ENCODE measurements at regions not wholly inside any gene's neighbourhood (a gene's known extent, or its start where the extent isn't known, plus 50 kb on each side); places are given as distances from the start of the nearest gene placed in this dataset.
"Not testable (repeated sequence)": the region's sequence is repeated elsewhere in the genome, so short reads cannot be mapped to it uniquely, and the experiment has no call there.

DNA sequence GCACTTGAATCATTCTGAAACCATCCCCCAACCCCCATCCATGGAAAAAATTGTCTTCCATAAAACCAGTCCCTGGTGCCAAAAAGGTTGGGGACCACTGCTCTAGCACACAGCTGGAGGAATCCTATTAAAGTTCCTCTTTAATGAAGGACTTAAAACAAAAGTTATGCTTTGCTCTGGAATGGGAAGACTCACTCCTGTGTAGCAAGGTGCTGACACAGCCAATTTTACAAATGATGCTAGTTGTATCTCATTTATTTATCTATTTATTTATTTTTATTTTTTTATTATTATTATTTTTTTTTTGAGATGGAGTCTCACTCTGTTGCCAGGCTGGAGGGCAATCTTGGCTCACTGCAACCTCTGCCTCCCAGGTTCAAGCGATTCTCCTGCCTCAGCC, 58.9 kb upstream of the NDUFV2 start:
- Histone ChIP-seq H3K4me1 (ENCODE audit: control insufficient read depth in 5 of 5, insufficient read depth in 5 of 5, low read length in 5 of 5) (no peaks in the 10 kb centered on the region), H3K36me3 (ENCODE audit: control insufficient read depth in 5 of 5, insufficient read depth in 5 of 5, low read length in 5 of 5) (no peaks in the 10 kb centered on the region), H3K4me3 (ENCODE audit: low read depth in 1 of 5, low read length in 5 of 5) (no peak overlapping the region), H3K27ac (ENCODE audit: low read depth, low read length) (no peak overlapping the region), H3K27me3 (ENCODE audit: control insufficient read depth in 5 of 5, insufficient read depth in 4 of 5, low read length in 5 of 5) (no peaks in the 10 kb centered on the region), H3K9ac (ENCODE audit: low read length in 5 of 5) (no peak overlapping the region), H3K9me3 (ENCODE audit: control insufficient read depth in 5 of 5, low read length in 5 of 5) (no peaks in the 10 kb centered on the region)

DNA sequence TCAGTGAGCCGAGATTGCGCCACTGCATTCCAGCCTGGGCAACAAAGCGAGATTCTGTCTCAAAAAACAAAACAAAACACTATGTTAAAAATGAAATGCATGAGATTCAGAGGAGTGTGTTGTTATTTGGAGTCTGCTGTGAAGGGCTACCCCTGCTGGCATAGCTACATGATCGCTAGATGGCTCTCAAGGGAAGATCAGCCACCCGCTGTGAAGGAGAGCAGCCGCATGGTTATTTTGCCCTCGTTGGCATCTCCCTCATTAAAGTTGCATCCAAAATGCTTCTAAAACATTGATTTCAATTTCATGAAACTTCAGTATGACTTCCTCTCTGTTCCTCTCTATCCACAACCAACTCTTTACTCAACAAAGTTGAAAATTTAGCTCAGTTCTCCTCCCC, 54.8 kb upstream of the NDUFV2 start:
- Histone ChIP-seq H3K9me3 (ENCODE audit: control insufficient read depth in 5 of 5, low read length in 5 of 5) (peaks cover 0 to 5% (median 2%) of the 10 kb centered on the region in 5 donors), H3K4me1 (ENCODE audit: control insufficient read depth in 5 of 5, insufficient read depth in 5 of 5, low read length in 5 of 5) (no peaks in the 10 kb centered on the region), H3K27ac (ENCODE audit: low read depth, low read length) (no peak overlapping the region), H3K36me3 (ENCODE audit: control insufficient read depth in 5 of 5, insufficient read depth in 5 of 5, low read length in 5 of 5) (no peaks in the 10 kb centered on the region), H3K9ac (ENCODE audit: low read length in 5 of 5) (no peak overlapping the region), H3K4me3 (ENCODE audit: low read depth in 1 of 5, low read length in 5 of 5) (no peak overlapping the region), H3K27me3 (ENCODE audit: control insufficient read depth in 5 of 5, insufficient read depth in 4 of 5, low read length in 5 of 5) (no peaks in the 10 kb centered on the region)

DNA sequence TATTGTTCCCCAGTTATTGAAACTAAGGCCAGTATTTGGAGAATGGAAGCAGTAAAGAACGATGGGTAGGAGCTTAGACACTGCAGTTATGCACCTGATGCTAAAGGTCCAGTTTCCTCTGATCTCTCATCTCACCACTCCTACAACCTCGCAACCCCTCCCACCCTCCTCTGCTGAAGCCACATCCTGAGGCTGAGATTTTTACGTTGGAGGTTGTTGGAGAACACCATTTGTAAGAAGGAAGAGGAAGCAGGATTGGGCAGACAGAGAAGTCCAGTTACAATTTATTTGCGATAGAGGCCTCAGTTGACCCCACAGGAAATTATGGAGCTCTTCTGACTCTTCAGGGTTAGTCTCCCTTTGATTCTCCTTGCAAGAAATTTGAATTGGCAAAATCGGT, 54.3 kb upstream of the NDUFV2 start:
- Histone ChIP-seq H3K4me3 (ENCODE audit: low read depth in 1 of 5, low read length in 5 of 5) (no peak overlapping the region), H3K27me3 (ENCODE audit: control insufficient read depth in 5 of 5, insufficient read depth in 4 of 5, low read length in 5 of 5) (no peaks in the 10 kb centered on the region), H3K9ac (ENCODE audit: low read length in 5 of 5) (no peak overlapping the region), H3K4me1 (ENCODE audit: control insufficient read depth in 5 of 5, insufficient read depth in 5 of 5, low read length in 5 of 5) (no peaks in the 10 kb centered on the region), H3K27ac (ENCODE audit: low read depth, low read length) (no peak overlapping the region), H3K9me3 (ENCODE audit: control insufficient read depth in 5 of 5, low read length in 5 of 5) (peaks cover 0 to 8% (median 5%) of the 10 kb centered on the region in 5 donors), H3K36me3 (ENCODE audit: control insufficient read depth in 5 of 5, insufficient read depth in 5 of 5, low read length in 5 of 5) (no peaks in the 10 kb centered on the region)

DNA sequence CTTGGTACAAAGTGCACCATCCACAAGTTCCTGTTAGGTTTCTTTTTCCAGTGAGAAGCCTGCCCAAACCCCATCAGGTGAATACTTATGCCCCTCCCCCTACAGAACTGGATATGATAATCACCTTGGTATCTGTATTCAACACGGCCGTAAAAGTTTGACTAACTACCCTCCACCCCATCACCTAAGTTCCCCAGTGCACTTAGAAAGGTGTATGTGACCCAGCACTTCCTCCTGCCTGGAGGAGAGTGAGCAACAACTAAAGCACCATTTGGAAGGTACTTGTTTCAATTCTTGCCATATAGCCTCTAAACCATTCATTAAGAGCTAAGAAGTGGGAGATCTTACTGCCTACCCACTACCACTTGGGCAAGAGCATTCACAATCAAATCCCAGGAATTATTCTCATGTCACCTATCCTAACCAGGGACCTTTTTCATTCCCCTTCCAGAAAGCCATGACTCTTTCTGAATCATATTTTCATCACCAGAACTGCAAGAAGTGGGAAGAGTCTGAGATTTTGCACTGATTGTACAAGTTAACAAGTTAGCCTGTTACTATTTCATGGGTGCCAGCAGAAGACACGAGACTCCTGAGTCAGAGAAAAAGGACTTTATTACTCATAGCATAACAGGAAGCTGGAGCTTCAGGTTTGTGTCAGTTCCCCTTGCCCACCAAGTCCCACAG, 53.5 kb upstream of the NDUFV2 start:
- no peak overlapping the region for H3K27ac ChIP-seq (ENCODE audit: low read depth, low read length)
- peaks cover 0 to 8% (median 5%) of the 10 kb centered on the region in 5 donors for H3K9me3 ChIP-seq (ENCODE audit: control insufficient read depth in 5 of 5, low read length in 5 of 5)
- no peaks in the 10 kb centered on the region for H3K4me1 ChIP-seq (ENCODE audit: control insufficient read depth in 5 of 5, insufficient read depth in 5 of 5, low read length in 5 of 5)
- no peaks in the 10 kb centered on the region for H3K27me3 ChIP-seq (ENCODE audit: control insufficient read depth in 5 of 5, insufficient read depth in 4 of 5, low read length in 5 of 5)
- H3K4me3 ChIP-seq (ENCODE audit: low read depth in 1 of 5, low read length in 5 of 5), result no peak overlapping the region
- H3K36me3 ChIP-seq (ENCODE audit: control insufficient read depth in 5 of 5, insufficient read depth in 5 of 5, low read length in 5 of 5), result no peaks in the 10 kb centered on the region
- no peak overlapping the region for H3K9ac ChIP-seq (ENCODE audit: low read length in 5 of 5)

DNA sequence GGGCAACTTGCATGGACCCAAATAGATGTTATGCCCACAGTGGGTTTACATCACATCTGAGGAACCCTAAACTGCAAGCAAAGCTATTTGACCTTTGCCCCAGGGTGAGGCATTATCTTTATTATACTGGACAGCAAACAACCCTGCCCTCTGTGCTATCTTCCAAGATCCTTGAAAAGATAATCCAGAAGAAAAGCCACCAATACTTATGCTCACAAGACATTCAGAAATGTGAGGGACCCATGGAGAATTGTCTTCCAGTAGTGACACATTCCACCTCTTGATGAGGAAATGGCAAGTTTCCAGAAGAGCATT, 53.0 kb upstream of the NDUFV2 start:
- H3K27me3 ChIP-seq (ENCODE audit: control insufficient read depth in 5 of 5, insufficient read depth in 4 of 5, low read length in 5 of 5), result no peaks in the 10 kb centered on the region
- no peak overlapping the region for H3K4me3 ChIP-seq (ENCODE audit: low read depth in 1 of 5, low read length in 5 of 5)
- H3K4me1 ChIP-seq (ENCODE audit: control insufficient read depth in 5 of 5, insufficient read depth in 5 of 5, low read length in 5 of 5), result no peaks in the 10 kb centered on the region
- H3K9ac ChIP-seq (ENCODE audit: low read length in 5 of 5), result no peak overlapping the region
- no peak overlapping the region for H3K27ac ChIP-seq (ENCODE audit: low read depth, low read length)
- H3K9me3 ChIP-seq (ENCODE audit: control insufficient read depth in 5 of 5, low read length in 5 of 5), result peaks cover 0 to 8% (median 5%) of the 10 kb centered on the region in 5 donors
- no peaks in the 10 kb centered on the region for H3K36me3 ChIP-seq (ENCODE audit: control insufficient read depth in 5 of 5, insufficient read depth in 5 of 5, low read length in 5 of 5)

DNA sequence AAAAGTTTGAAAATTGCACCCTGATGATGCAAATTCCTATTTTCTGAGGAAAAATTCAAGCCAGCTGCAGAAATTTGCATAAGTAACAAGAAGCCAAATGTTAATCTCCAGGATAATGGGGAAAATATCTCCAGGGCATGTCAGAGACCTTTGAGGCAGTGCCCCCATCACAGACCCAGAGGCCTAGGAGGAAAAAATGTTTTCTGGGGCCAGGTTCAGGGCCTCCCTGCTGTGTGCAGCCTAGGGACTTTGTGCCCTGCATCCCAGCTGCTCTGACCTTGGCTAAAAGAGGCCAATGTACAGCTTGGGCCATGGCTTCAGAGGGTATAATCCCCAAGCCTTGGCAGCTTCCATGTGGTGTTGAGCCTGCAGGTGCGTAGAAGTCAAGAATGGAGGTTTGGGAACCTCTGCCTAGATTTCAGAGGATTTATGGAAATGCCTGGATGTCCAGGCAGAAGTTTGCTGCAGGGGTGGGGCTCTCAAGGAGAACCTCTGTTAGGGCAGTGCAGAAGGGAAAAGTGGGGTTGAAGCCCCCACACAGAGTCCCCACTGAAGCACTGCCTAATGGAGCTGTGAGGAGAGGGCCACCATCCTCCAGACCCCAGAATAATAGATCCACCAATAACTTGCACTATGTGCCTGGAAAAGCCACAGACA, 51.7 kb upstream of the NDUFV2 start:
- not testable (repeated sequence) for H3K27me3 ChIP-seq (ENCODE audit: control insufficient read depth in 5 of 5, insufficient read depth in 4 of 5, low read length in 5 of 5); H3K9me3 ChIP-seq (ENCODE audit: control insufficient read depth in 5 of 5, low read length in 5 of 5); H3K9ac ChIP-seq (ENCODE audit: low read length in 5 of 5); H3K4me3 ChIP-seq (ENCODE audit: low read depth in 1 of 5, low read length in 5 of 5); H3K36me3 ChIP-seq (ENCODE audit: control insufficient read depth in 5 of 5, insufficient read depth in 5 of 5, low read length in 5 of 5); H3K4me1 ChIP-seq (ENCODE audit: control insufficient read depth in 5 of 5, insufficient read depth in 5 of 5, low read length in 5 of 5); H3K27ac ChIP-seq (ENCODE audit: low read depth, low read length)
